GM12865 (cell line): ENCODE measurements at regions not wholly inside any gene's neighbourhood (a gene's known extent, or its start where the extent isn't known, plus 50 kb on each side); places are given as distances from the start of the nearest gene placed in this dataset.

ENCODE experiments used
- DNase-seq: peaks from one replicate; pipeline ENCODE4 v3.0.0; 2010; ENCODE audit warnings: low read depth
- H3K4me3 ChIP-seq: 2 replicates; pipeline ENCODE4 v1.5.1; 2011; ENCODE audit warnings: mild to moderate bottlenecking, low read depth, low read length, control low read depth
- TF ChIP-seq, protein P1 (sequence below): IDR thresholded peaks from 2 replicates; pipeline ENCODE4 v1.5.1; 2011; ENCODE audit warnings: low read length, control low read depth, low read depth, inconsistent platforms; ENCODE audit not compliant: insufficient read depth; ENCODE audit errors: missing control alignments

DNA sequence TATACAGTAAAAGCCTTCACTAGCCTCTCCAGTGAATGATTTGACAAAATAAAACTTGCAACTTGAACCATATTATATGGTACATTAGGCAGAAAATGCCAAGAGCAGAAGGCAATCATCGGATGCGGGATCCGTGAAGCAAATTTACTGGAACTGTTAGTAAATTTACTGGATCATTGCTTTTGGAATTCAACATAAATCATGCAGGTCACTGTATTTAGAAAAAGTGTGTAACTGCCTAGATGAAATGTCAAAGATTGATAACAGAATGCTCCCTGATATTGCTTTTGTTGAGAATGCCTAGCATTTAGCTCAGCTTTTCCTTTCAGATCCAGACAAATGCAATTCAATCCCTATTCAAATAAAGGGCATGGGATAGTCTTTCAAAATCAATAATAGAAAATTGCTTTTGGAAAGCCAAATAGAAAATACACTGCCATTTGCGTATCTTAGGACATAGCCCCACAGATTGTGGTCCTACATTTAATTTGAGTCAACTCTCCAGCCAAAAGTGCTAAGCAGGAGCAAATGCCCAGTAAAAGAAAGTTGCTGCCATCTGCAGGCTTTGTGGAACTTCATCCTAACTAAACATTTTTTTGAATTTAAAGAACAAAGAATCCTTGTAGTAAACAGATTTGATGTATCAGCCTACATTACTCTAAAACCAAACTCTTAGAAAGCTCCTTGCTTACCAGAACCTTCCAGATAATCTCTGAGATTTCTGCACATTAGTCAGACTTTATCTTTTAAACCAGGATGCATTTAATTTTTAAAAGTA, 109.5 kb upstream of the HSF2 start:
- DNase-seq = no peak
- TF ChIP-seq, protein P1, sequence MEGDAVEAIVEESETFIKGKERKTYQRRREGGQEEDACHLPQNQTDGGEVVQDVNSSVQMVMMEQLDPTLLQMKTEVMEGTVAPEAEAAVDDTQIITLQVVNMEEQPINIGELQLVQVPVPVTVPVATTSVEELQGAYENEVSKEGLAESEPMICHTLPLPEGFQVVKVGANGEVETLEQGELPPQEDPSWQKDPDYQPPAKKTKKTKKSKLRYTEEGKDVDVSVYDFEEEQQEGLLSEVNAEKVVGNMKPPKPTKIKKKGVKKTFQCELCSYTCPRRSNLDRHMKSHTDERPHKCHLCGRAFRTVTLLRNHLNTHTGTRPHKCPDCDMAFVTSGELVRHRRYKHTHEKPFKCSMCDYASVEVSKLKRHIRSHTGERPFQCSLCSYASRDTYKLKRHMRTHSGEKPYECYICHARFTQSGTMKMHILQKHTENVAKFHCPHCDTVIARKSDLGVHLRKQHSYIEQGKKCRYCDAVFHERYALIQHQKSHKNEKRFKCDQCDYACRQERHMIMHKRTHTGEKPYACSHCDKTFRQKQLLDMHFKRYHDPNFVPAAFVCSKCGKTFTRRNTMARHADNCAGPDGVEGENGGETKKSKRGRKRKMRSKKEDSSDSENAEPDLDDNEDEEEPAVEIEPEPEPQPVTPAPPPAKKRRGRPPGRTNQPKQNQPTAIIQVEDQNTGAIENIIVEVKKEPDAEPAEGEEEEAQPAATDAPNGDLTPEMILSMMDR = no peak
- no peak overlapping the region for H3K4me3 ChIP-seq

DNA sequence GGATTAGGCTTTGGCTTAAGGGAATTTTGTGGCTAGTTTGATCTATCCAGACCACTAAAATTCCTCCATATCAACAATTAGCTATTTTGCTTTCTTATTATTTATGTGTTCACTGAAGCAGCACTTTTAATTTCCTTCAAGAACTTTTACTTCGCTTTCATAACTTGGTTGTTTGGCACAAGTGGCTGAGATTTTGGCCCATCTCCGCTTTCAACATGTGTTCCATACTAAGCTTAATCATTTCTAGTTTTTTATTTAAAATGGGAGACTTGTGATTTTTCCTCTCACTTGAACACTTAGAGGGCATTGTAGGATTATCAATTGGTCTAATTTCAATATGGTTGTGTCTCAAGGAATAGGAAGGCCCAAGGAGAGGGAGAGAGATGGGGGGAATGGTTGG, 102.4 kb upstream of the HSF2 start:
- H3K4me3 ChIP-seq = no peak overlapping the region
- TF ChIP-seq, protein P1 = no peak
- DNase-seq = no peak

DNA sequence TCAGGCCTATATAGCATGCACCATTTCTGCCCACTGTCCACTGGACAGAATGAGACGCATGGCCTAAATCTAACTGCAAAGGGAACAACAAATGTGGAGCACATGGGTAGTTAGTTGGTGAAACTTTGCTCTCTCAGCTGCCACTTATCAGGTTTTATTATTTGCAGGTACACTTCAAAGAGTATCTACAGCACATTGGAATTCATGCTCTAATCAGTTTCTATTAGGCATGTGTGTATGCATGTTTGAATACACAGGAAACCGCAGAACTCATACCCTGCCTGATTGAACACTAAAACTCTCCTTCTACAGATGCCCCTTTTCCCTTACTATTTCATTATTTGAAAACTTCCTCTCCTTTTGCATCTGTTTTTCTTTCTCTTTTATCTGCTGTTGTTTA, 97.4 kb upstream of the HSF2 start:
- H3K4me3 ChIP-seq = no peak overlapping the region
- TF ChIP-seq, protein P1 = no peak
- no peak for DNase-seq

DNA sequence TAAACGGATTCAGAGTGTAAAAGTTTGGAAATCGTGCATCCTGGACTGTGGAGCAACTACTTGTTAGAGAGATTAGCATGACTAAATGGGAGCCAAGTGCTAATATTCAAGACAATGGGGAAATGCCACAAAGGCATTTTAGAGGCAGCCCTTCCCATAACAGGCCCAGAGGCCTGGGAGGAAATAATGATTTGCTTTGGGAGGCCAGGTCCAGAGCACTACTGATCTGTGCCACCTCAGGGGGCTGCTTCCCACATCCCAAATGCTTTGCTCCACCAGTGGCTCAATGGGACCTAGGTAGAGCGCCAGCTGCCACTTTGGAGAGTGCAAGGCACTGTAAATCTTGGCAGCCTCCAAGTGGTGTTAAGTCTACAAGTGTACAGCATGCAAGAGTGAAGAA, 91.9 kb upstream of the HSF2 start:
- TF ChIP-seq, protein P1 = no peak
- no peak for DNase-seq
- no peak overlapping the region for H3K4me3 ChIP-seq

DNA sequence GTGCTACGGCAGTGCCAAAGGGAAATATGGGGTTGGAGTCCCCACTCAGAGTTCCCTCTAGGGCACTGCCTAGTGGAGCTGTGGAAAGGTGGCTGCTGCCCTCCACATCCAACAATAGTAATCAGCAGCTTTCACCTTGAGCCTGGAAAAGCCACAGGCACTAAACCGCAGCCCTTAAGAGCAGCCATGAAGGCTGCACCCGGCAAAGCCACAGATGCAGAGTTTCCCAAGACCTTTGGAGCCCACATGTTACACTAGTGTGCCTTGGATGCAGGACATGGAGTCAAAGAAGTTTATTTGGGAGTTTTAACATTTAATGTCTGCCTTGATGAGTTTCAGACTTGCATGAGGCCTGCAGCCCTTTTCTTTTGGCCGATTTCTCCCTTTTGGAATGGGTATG, 91.4 kb upstream of the HSF2 start:
- TF ChIP-seq, protein P1 = no peak
- no peak overlapping the region for H3K4me3 ChIP-seq
- no peak for DNase-seq

DNA sequence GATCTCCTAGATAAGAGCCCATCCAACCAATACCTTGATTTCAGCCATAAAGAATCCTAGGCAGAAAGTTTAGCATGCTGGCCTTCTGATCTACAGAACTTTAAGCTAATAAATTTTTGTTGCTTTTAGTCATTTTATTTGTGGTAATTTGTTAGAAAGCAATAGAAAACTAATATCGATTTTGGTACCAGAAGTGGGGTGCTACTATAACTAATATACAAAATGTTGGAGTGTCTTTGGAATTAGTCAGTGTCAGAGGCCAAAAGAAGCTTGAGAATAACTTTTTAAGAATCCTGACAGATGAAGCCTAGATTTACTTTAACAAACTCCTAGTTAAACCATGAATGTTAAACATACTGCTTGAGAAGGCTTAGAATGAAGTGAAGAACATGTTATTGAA, 83.6 kb upstream of the HSF2 start:
- H3K4me3 ChIP-seq = no peak overlapping the region
- TF ChIP-seq, protein P1 = no peak
- DNase-seq = no peak

DNA sequence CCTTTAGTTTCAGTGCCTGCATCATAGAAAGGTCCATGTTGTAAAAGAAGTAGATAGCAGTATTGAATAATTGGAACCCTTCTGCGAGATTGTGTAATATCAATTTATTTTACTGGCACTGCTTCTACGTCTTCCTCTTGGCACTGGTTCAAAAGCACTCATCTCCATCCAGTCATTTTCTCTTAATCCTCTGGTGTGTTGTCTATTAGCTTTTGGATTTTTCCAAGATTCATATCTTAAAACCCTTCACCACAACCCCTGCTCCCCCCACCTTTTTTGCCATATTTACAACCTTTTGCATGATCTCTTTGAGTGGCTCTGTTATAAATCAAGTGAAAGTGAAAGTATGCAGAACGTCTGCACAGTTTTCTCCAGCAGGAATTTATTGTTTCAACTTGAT, 76.6 kb upstream of the HSF2 start:
- DNase-seq = peak; percentile 1
- TF ChIP-seq, protein P1 = no peak
- peak overlapping the region; percentile 51 for H3K4me3 ChIP-seq
